ENCODE measurements at regions not wholly inside any gene's neighbourhood (a gene's known extent, or its start where the extent isn't known, plus 50 kb on each side); places are given as distances from the start of the nearest gene placed in this dataset.

- TF ChIP-seq ZNF462 (CRISPR knock-in tag; IDR thresholded peaks at IDR 0.05) (no peak), EZH2 (IDR thresholded peaks at IDR 0.05; ENCODE audit: low read depth, unreplicated experiment) (no peak)
These were observed 481.8 kb downstream of the GRXCR1 start (continued) for GRCh38 chr4:43374216-43374751.

- no peak overlapping the region for H3K4me2 ChIP-seq
- no peak overlapping the region for H3K4me3 ChIP-seq
- no peak overlapping the region for H3K27ac Mint-ChIP-seq
- no peaks in the 10 kb centered on the region for H3K27me3 Mint-ChIP-seq (ENCODE audit: insufficient read depth, low read depth, poor library complexity)
- peaks cover 8% of the 10 kb centered on the region; the same call in 1 of the 2 replicates for H3K4me1 ChIP-seq (ENCODE audit: insufficient read depth)
- H4K20me1 ChIP-seq (replicated peaks; ENCODE audit: insufficient read depth): no peaks in the 10 kb centered on the region
- ATAC-seq (no peak), DNase-seq (ENCODE audit: low spot score) (no peak)
- peaks cover 12% of the 10 kb centered on the region for H3K4me1 Mint-ChIP-seq
- H3K36me3 ChIP-seq (ENCODE audit: insufficient read depth): no peaks in the 10 kb centered on the region
- no peaks in the 10 kb centered on the region for H3K9me3 Mint-ChIP-seq
- no peak overlapping the region for H2AFZ ChIP-seq
- H3F3A ChIP-seq (replicated peaks; ENCODE audit: low read depth): no peaks in the 10 kb centered on the region
- H3K36me3 Mint-ChIP-seq (ENCODE audit: low read depth): no peaks in the 10 kb centered on the region
- no peaks in the 10 kb centered on the region for H3K79me2 ChIP-seq (replicated peaks; ENCODE audit: insufficient read depth)
- no peak overlapping the region for H3K4me3 Mint-ChIP-seq
- no peak overlapping the region for H3K27ac ChIP-seq (ENCODE audit: low read depth)
- no peaks in the 10 kb centered on the region for H3K9me2 ChIP-seq (ENCODE audit: insufficient read depth)
- TF ChIP-seq NANOG (IDR thresholded peaks at IDR 0.05; ENCODE audit: borderline replicate concordance): no peak
- TF ChIP-seq ETS1 (IDR thresholded peaks at IDR 0.05): no peak
- no peaks in the 10 kb centered on the region for H3K27me3 ChIP-seq (ENCODE audit: insufficient read depth)
These were observed 486.5 kb downstream of the GRXCR1 start for GRCh38 chr4:43379016-43379415.

Data from GM23338 (cell line).